NB4 (cell line): ENCODE measurements at regions not wholly inside any gene's neighbourhood (a gene's known extent, or its start where the extent isn't known, plus 50 kb on each side); places are given as distances from the start of the nearest gene placed in this dataset.

Source experiments
- POLR2A ChIP-seq: IDR thresholded peaks from 2 replicates; pipeline ENCODE4 v1.6.1; 2011; ENCODE audit warnings: mild to moderate bottlenecking; ENCODE audit not compliant: insufficient read length; ENCODE audit errors: extremely low read depth
- TF ChIP-seq, protein P1 (sequence below): IDR thresholded peaks from one replicate; pipeline ENCODE4 v1.5.1; 2012; ENCODE audit warnings: low read depth, low read length
- TF ChIP-seq, protein P2 (sequence below): IDR thresholded peaks from 2 replicates; pipeline ENCODE4 v1.6.1; 2011; ENCODE audit warnings: low read depth, low read length

GRCh38 chr4:160283081-160283480, 1180.2 kb downstream of the RAPGEF2 start:
- TF ChIP-seq, protein P1, sequence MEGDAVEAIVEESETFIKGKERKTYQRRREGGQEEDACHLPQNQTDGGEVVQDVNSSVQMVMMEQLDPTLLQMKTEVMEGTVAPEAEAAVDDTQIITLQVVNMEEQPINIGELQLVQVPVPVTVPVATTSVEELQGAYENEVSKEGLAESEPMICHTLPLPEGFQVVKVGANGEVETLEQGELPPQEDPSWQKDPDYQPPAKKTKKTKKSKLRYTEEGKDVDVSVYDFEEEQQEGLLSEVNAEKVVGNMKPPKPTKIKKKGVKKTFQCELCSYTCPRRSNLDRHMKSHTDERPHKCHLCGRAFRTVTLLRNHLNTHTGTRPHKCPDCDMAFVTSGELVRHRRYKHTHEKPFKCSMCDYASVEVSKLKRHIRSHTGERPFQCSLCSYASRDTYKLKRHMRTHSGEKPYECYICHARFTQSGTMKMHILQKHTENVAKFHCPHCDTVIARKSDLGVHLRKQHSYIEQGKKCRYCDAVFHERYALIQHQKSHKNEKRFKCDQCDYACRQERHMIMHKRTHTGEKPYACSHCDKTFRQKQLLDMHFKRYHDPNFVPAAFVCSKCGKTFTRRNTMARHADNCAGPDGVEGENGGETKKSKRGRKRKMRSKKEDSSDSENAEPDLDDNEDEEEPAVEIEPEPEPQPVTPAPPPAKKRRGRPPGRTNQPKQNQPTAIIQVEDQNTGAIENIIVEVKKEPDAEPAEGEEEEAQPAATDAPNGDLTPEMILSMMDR = no peak
- TF ChIP-seq, protein P2, sequence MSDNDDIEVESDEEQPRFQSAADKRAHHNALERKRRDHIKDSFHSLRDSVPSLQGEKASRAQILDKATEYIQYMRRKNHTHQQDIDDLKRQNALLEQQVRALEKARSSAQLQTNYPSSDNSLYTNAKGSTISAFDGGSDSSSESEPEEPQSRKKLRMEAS = no peak
- no peak for TF ChIP-seq POLR2A
